GM10266 (cell line): ENCODE measurements at regions not wholly inside any gene's neighbourhood (a gene's known extent, or its start where the extent isn't known, plus 50 kb on each side); places are given as distances from the start of the nearest gene placed in this dataset.

Experiments used
- DNase-seq: peaks from one replicate; pipeline ENCODE4 v3.0.0; 2012; ENCODE audit errors: extremely low spot score
- TF ChIP-seq, protein P1 (sequence below): IDR thresholded peaks from 2 replicates; pipeline ENCODE4 v1.5.1; 2012; ENCODE audit warnings: mild to moderate bottlenecking, low read depth; ENCODE audit not compliant: control insufficient read depth, insufficient read depth; ENCODE audit errors: missing control alignments

DNA sequence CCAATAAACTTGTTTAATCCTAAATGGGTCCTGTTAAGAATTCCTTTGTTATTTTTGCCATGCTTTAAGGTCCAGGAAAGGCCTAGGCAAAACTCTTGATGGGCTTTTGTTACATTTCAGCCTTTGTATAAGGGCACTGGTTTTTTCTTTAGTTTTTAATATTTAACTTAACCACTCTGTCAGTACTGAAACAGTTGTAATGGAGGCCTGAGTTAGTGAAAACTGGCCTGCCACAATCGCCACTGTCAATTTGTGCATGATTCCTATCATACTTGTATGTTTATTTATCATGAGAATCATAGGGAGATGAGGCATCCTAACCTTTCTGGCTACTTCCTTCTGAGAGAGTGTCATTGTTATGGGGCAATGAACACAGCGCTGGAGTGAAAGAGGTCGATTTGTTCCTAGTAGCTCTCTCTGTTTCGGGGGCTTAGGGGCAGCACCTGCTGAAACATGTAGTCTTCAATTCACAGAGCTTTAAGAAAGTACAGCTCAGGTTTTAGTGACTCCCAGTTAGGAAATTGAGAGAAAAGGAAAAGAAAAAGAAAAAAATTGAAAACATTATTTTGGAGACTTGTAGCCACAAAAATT lies 393.8 kb upstream of the FSTL5 start:
- TF ChIP-seq, protein P1, sequence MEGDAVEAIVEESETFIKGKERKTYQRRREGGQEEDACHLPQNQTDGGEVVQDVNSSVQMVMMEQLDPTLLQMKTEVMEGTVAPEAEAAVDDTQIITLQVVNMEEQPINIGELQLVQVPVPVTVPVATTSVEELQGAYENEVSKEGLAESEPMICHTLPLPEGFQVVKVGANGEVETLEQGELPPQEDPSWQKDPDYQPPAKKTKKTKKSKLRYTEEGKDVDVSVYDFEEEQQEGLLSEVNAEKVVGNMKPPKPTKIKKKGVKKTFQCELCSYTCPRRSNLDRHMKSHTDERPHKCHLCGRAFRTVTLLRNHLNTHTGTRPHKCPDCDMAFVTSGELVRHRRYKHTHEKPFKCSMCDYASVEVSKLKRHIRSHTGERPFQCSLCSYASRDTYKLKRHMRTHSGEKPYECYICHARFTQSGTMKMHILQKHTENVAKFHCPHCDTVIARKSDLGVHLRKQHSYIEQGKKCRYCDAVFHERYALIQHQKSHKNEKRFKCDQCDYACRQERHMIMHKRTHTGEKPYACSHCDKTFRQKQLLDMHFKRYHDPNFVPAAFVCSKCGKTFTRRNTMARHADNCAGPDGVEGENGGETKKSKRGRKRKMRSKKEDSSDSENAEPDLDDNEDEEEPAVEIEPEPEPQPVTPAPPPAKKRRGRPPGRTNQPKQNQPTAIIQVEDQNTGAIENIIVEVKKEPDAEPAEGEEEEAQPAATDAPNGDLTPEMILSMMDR: no peak
- no peak for DNase-seq

DNA sequence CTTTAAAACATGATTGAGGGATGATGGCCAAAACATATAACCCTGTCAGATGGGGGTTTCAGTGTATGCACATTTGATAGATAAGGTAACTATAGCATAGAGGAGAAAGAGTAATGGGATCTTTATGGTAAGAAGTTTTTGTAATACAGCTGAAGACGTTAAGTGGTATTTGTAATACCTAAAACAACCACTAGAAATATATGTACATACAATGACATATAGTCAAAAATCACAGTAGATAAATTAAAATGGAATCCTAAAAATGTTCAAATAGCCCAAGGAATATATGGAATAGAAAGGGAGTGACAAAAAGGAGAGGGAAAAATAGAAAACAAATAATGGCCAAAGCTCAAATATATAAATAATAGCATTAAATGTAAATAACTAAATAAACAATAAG lies 371.3 kb upstream of the FSTL5 start:
- TF ChIP-seq, protein P1: no peak
- DNase-seq: no peak

DNA sequence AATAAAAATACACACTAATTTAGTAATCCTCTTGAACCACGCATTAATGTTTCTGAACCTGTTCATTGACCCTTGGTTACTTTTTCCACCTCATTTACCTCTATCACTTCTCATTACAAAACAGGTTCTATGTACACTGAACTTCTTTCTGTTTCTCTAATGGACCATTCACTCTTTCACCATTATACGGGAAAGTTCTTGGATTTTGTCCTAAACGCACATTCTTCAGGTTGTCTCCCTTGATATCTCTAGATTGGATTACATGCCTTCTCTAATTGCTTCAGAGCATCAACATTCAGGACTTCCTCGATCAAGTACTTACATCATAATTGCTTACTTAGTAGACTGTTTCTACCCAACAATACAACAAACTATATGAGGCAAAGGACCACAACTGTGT lies 359.4 kb upstream of the FSTL5 start:
- TF ChIP-seq, protein P1: no peak
- no peak for DNase-seq

DNA sequence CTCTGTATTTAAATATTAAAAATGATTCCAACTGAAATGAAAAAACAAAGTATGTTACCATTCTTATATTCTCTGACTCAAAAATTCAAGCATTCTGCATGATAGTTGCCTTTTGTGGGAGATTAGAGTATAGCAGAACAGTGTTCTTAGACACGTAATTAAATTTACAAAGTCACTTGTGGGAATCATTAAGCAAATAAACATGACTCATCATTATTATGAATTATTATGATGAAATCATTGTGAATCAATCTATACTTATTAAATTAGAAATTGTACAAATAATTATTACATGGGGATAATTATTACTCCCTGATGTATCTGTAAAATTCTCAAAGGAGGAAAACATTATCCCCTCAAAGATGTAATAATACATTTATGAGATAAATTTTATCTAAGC lies 358.9 kb upstream of the FSTL5 start:
- DNase-seq: no peak

DNA sequence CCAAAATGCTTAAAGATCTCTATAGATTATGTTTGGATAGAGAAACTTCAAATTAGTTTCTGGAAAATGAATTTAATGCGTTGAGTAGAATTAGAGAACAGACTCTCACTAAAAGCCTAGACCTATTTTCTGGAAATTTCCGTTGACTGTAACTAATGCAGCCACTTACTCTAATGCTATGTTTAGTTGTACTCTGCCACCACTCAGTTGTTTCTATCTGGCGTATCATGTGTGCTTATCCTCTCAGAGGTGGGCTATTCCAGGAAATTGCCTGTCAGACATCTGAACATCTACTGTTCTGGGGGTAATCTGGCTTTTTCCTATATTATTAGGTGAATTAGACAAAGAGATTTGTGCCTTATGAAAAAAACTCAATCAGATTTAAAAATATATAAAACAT lies 347.1 kb upstream of the FSTL5 start:
- DNase-seq: no peak
- TF ChIP-seq, protein P1: no peak

More for the DNA sequence above, 358.9 kb upstream of the FSTL5 start:
- TF ChIP-seq, protein P1: no peak

DNA sequence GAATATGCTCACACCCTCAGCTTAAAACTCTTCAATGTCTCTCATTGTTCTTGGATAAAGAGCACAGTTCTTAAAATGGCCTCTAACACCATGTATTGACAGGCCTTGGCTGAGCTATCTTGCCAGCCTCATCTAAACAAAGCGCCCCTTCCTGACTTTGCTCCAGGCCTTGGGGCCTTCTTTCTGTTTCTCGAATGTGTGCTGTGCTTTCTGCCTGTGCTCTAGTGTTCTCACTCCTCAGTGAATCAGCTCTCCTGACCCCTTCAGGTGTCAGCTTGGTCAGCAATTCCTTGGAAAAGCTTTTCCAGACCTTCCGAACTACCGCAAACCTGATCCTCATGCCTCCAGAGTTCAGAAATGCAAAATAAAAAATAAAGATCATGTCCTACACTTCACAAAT lies 346.3 kb upstream of the FSTL5 start:
- TF ChIP-seq, protein P1: no peak
- DNase-seq: no peak

DNA sequence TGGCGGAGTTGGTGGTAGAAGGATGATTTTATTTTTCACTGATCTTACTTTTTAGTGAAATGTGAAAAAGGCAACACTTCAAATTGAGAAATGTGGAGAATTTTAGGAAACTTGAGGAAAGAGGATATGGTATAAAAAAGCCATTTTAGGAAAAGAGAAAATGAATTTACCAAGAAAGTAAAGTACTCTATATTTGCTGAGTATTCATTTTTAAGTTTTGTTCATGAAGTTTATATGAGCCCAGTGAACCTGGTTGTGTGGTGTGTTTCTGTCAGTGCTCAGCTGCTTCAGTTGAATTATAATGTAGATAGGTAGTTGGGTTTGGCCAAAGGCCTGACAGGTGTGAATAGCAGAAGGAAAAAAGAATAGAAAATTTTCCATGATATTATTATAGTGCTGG lies 345.5 kb upstream of the FSTL5 start:
- TF ChIP-seq, protein P1: no peak
- no peak for DNase-seq
